CD8-positive, alpha-beta memory T cell (primary cell): ENCODE measurements at regions not wholly inside any gene's neighbourhood (a gene's known extent, or its start where the extent isn't known, plus 50 kb on each side); places are given as distances from the start of the nearest gene placed in this dataset.
A peak's percentile ranks its signal among the peaks of the same experiment; 100 is the strongest.
"Not testable (repeated sequence)": the region's sequence is repeated elsewhere in the genome, so short reads cannot be mapped to it uniquely, and the experiment has no call there.

Experiments used
- CTCF ChIA-PET: fragments of 350-600 bp; sonication (Branson Sonifier 250); formaldehyde crosslinking; loops from one replicate; lab custom pipeline; 2021; ENCODE audit warnings: antibody characterized with exemption; lab: Charles Lee
- POLR2A ChIA-PET: fragments of 350-600 bp; sonication (Branson Sonifier 250); formaldehyde crosslinking; loops from one replicate; lab custom pipeline; 2021; ENCODE audit warnings: antibody characterized with exemption; lab: Charles Lee
- DNase-seq, 5 donors: peaks; one replicate each; pipeline versions ENCODE4 v3.0.0 to v3.0.0-alpha.2; 2020 to 2022; ENCODE audit warnings: mixed read lengths in 1 of 5
- H3K27ac ChIP-seq: one replicate; pipeline ENCODE4 v1.7.0; 2013; ENCODE audit warnings: low read depth, mild to moderate bottlenecking, low read length, moderate library complexity
- H3K27me3 ChIP-seq: 2 replicates; pipeline ENCODE4 v1.7.0; 2013; ENCODE audit warnings: low read length, mild to moderate bottlenecking; ENCODE audit not compliant: insufficient read depth, poor library complexity, severe bottlenecking
- H3K36me3 ChIP-seq: 2 replicates; pipeline ENCODE4 v1.7.0; 2013; ENCODE audit warnings: mild to moderate bottlenecking, low read length, moderate library complexity; ENCODE audit not compliant: insufficient read depth
- H3K4me1 ChIP-seq: 2 replicates; pipeline ENCODE4 v1.7.0; 2013; ENCODE audit warnings: mild to moderate bottlenecking, low read length, moderate library complexity; ENCODE audit not compliant: insufficient read depth
- H3K4me3 ChIP-seq: 2 replicates; pipeline ENCODE4 v1.7.0; 2013; ENCODE audit warnings: mild to moderate bottlenecking, low read length
- H3K9me3 ChIP-seq: 2 replicates; pipeline ENCODE4 v1.7.0; 2013; ENCODE audit warnings: mild to moderate bottlenecking, low read length
- H3K27ac Mint-ChIP-seq, 8 donors: one replicate each; pipeline ENCODE4 v1.8.0; 2020 to 2021; ENCODE audit warnings: mixed read lengths in 8 of 8, mild to moderate bottlenecking in 6 of 8, inconsistent platforms in 3 of 8, moderate library complexity in 3 of 8
- H3K27me3 Mint-ChIP-seq, 2 donors: one replicate each; pipeline ENCODE4 v1.8.0; 2020 to 2021; ENCODE audit warnings: mixed read lengths in 2 of 2, mild to moderate bottlenecking in 1 of 2, moderate library complexity in 1 of 2
- H3K36me3 Mint-ChIP-seq, 3 donors: one replicate each; pipeline ENCODE4 v1.8.0; 2020 to 2021; ENCODE audit warnings: mixed read lengths in 3 of 3, inconsistent platforms in 1 of 3, mild to moderate bottlenecking in 1 of 3
- H3K4me1 Mint-ChIP-seq, 3 donors: one replicate each; pipeline ENCODE4 v1.8.0; 2020 to 2021; ENCODE audit warnings: mixed read lengths in 3 of 3, inconsistent platforms in 1 of 3, mild to moderate bottlenecking in 1 of 3
- H3K4me3 Mint-ChIP-seq, 7 donors: one replicate each; pipeline ENCODE4 v1.8.0; 2020 to 2021; ENCODE audit warnings: mixed read lengths in 7 of 7, mild to moderate bottlenecking in 6 of 7, moderate library complexity in 4 of 7, inconsistent platforms in 2 of 7
- H3K9me3 Mint-ChIP-seq, 5 donors: one replicate each; pipeline ENCODE4 v1.8.0; 2020 to 2022; ENCODE audit warnings: mixed read lengths in 5 of 5, mild to moderate bottlenecking in 3 of 5, moderate library complexity in 2 of 5, inconsistent platforms in 1 of 5

GRCh38 chr1:178609015-178609414 is 96.1 kb downstream of the TEX35 start:
- Mint-ChIP-seq H3K27ac (no peak overlapping the region), H3K36me3 (peaks cover 0 to 3% (median 0%) of the 10 kb centered on the region in 3 donors), H3K4me1 (peaks cover 0 to 8% (median 0%) of the 10 kb centered on the region in 3 donors), H3K4me3 (no peak overlapping the region), H3K9me3 (peaks cover 0 to under 1% (median 0%) of the 10 kb centered on the region in 5 donors), H3K27me3 (peaks cover 0 to 2% of the 10 kb centered on the region in 2 donors)
- Histone ChIP-seq H3K36me3 (no peaks in the 10 kb centered on the region), H3K4me1 (no peaks in the 10 kb centered on the region), H3K4me3 (no peak overlapping the region), H3K9me3 (no peaks in the 10 kb centered on the region), H3K27ac (no peak overlapping the region), H3K27me3 (no peaks in the 10 kb centered on the region)
- DNase-seq: no peak
- CTCF ChIA-PET: no interaction called here
- POLR2A ChIA-PET: no interaction called here

- H3K4me1 Mint-ChIP-seq, H3K27me3 Mint-ChIP-seq, H3K27ac Mint-ChIP-seq, H3K36me3 Mint-ChIP-seq, H3K4me3 ChIP-seq, H3K27me3 ChIP-seq, H3K4me1 ChIP-seq, CTCF ChIA-PET, H3K9me3 ChIP-seq, H3K36me3 ChIP-seq, H3K9me3 Mint-ChIP-seq, DNase-seq, H3K27ac ChIP-seq, H3K4me3 Mint-ChIP-seq: not testable (repeated sequence)
- POLR2A ChIA-PET: interaction anchor here (0.5 kb wide), 1 partner anchor 9 kb away, joined by 5 read pairs; no protein-coding TSS in a partner anchor
Measured at GRCh38 chr1:178610690-178611410, 97.9 kb downstream of the TEX35 start.

GRCh38 chr1:178612261-178612660 is 99.4 kb downstream of the TEX35 start:
- Histone ChIP-seq H3K27ac (no peak overlapping the region), H3K27me3 (no peaks in the 10 kb centered on the region), H3K36me3 (no peaks in the 10 kb centered on the region), H3K9me3 (no peaks in the 10 kb centered on the region), H3K4me1 (no peaks in the 10 kb centered on the region), H3K4me3 (no peak overlapping the region)
- no peak overlapping the region for H3K4me3 Mint-ChIP-seq
- H3K36me3 Mint-ChIP-seq: no peaks in the 10 kb centered on the region
- no peaks in the 10 kb centered on the region for H3K9me3 Mint-ChIP-seq
- H3K4me1 Mint-ChIP-seq: no peaks in the 10 kb centered on the region
- no peak overlapping the region for H3K27ac Mint-ChIP-seq
- CTCF ChIA-PET: no interaction called here
- peaks cover 2 to 4% of the 10 kb centered on the region in 2 donors for H3K27me3 Mint-ChIP-seq
- POLR2A ChIA-PET: no interaction called here
- DNase-seq: no peak

- peaks cover 2 to 7% of the 10 kb centered on the region in 2 donors for H3K27me3 Mint-ChIP-seq
- CTCF ChIA-PET: no interaction called here
- H3K27ac ChIP-seq: no peak overlapping the region
- no peak overlapping the region for H3K4me3 Mint-ChIP-seq
- H3K4me3 ChIP-seq: no peak overlapping the region
- H3K36me3 ChIP-seq: no peaks in the 10 kb centered on the region
- no peaks in the 10 kb centered on the region for H3K27me3 ChIP-seq
- no peak for DNase-seq
- H3K9me3 Mint-ChIP-seq: no peaks in the 10 kb centered on the region
- H3K9me3 ChIP-seq: no peaks in the 10 kb centered on the region
- H3K4me1 Mint-ChIP-seq: no peaks in the 10 kb centered on the region
- H3K36me3 Mint-ChIP-seq: no peaks in the 10 kb centered on the region
- H3K27ac Mint-ChIP-seq: no peak overlapping the region
- no peaks in the 10 kb centered on the region for H3K4me1 ChIP-seq
- POLR2A ChIA-PET: no interaction called here
Measured at GRCh38 chr1:178613271-178613945, 100.5 kb downstream of the TEX35 start.

GRCh38 chr1:178614286-178614685 is 101.4 kb downstream of the TEX35 start:
- ChIA-PET CTCF (no interaction called here), POLR2A (no interaction called here)
- no peak overlapping the region for H3K4me3 ChIP-seq

GRCh38 chr1:178619042-178619927 is 105.8 kb upstream of the RALGPS2 start:
- Histone ChIP-seq H3K9me3 (no peaks in the 10 kb centered on the region), H3K4me3 (no peak overlapping the region), H3K27me3 (no peaks in the 10 kb centered on the region), H3K4me1 (no peaks in the 10 kb centered on the region), H3K27ac (no peak overlapping the region), H3K36me3 (no peaks in the 10 kb centered on the region)
- no peak for DNase-seq
- peaks cover 0 to 5% (median 0%) of the 10 kb centered on the region in 5 donors for H3K9me3 Mint-ChIP-seq
- H3K4me3 Mint-ChIP-seq: no peak overlapping the region
- POLR2A ChIA-PET: interaction anchor here (0.6 kb wide), 1 partner anchor 8 kb away, joined by 5 read pairs; no protein-coding TSS in a partner anchor
- peaks cover 4 to 7% of the 10 kb centered on the region in 2 donors for H3K27me3 Mint-ChIP-seq
- H3K36me3 Mint-ChIP-seq: no peaks in the 10 kb centered on the region
- CTCF ChIA-PET: interaction anchor here (0.5 kb wide), 1 partner anchor 14 kb away, joined by 3 read pairs; no protein-coding TSS in a partner anchor
- no peak overlapping the region for H3K27ac Mint-ChIP-seq
- no peaks in the 10 kb centered on the region for H3K4me1 Mint-ChIP-seq

More at GRCh38 chr1:178614286-178614685, 101.4 kb downstream of the TEX35 start:
- Histone ChIP-seq H3K9me3 (no peaks in the 10 kb centered on the region), H3K36me3 (no peaks in the 10 kb centered on the region), H3K27me3 (no peaks in the 10 kb centered on the region), H3K27ac (no peak overlapping the region), H3K4me1 (no peaks in the 10 kb centered on the region)
- no peak overlapping the region for H3K4me3 Mint-ChIP-seq
- H3K27me3 Mint-ChIP-seq: peaks cover 2 to 7% of the 10 kb centered on the region in 2 donors
- H3K4me1 Mint-ChIP-seq: no peaks in the 10 kb centered on the region
- H3K9me3 Mint-ChIP-seq: no peaks in the 10 kb centered on the region
- H3K36me3 Mint-ChIP-seq: no peaks in the 10 kb centered on the region
- H3K27ac Mint-ChIP-seq: no peak overlapping the region
- no peak for DNase-seq

GRCh38 chr1:178620584-178621475 is 104.2 kb upstream of the RALGPS2 start:
- Mint-ChIP-seq H3K36me3 (no peaks in the 10 kb centered on the region), H3K4me3 (peak overlapping the region in 1 of 7 donors; percentile 7), H3K27ac (peak overlapping the region in 1 of 8 donors; percentile 58), H3K27me3 (peaks cover 4 to 12% of the 10 kb centered on the region in 2 donors), H3K9me3 (peaks cover 0 to 5% (median 0%) of the 10 kb centered on the region in 5 donors), H3K4me1 (no peaks in the 10 kb centered on the region)
- no peaks in the 10 kb centered on the region for H3K27me3 ChIP-seq
- DNase-seq: no peak
- ChIA-PET CTCF (no interaction called here), POLR2A (no interaction called here)
- H3K4me1 ChIP-seq: no peaks in the 10 kb centered on the region
- H3K36me3 ChIP-seq: no peaks in the 10 kb centered on the region
- no peak overlapping the region for H3K4me3 ChIP-seq
- no peaks in the 10 kb centered on the region for H3K9me3 ChIP-seq
- no peak overlapping the region for H3K27ac ChIP-seq
